Activated CD4-positive, alpha-beta memory T cell treated with anti-CD3 and anti-CD28 coated beads, Interleukin-2, amount 10 ng/mL, durations not matched to agents 7 days and 5 days (primary cell): ENCODE measurements at regions not wholly inside any gene's neighbourhood (a gene's known extent, or its start where the extent isn't known, plus 50 kb on each side); places are given as distances from the start of the nearest gene placed in this dataset.
"Not testable (repeated sequence)": the region's sequence is repeated elsewhere in the genome, so short reads cannot be mapped to it uniquely, and the experiment has no call there.

Experiments
- CTCF ChIA-PET: fragments of 350-600 bp; sonication (Branson Sonifier 250); formaldehyde crosslinking; loops from one replicate; lab custom pipeline; 2021; ENCODE audit warnings: antibody characterized with exemption, inconsistent platforms; lab: Charles Lee
- POLR2A ChIA-PET: fragments of 350-600 bp; sonication (Branson Sonifier 250); formaldehyde crosslinking; loops from one replicate; lab custom pipeline; 2021; ENCODE audit warnings: antibody characterized with exemption; lab: Charles Lee
- DNase-seq: peaks from one replicate; pipeline ENCODE4 v3.0.0-alpha.2; 2020
- H3K27ac Mint-ChIP-seq: one replicate; pipeline ENCODE4 v1.8.0; 2021; ENCODE audit warnings: mild to moderate bottlenecking, mixed read lengths
- H3K27me3 Mint-ChIP-seq: one replicate; pipeline ENCODE4 v1.8.0; 2021; ENCODE audit warnings: mixed read lengths
- H3K36me3 Mint-ChIP-seq: one replicate; pipeline ENCODE4 v1.8.0; 2021; ENCODE audit warnings: low read depth, mixed read lengths
- H3K4me1 Mint-ChIP-seq: one replicate; pipeline ENCODE4 v1.8.0; 2021; ENCODE audit warnings: mixed read lengths
- H3K4me3 Mint-ChIP-seq: one replicate; pipeline ENCODE4 v1.8.0; 2021; ENCODE audit warnings: mild to moderate bottlenecking, mixed read lengths
- H3K9me3 Mint-ChIP-seq: one replicate; pipeline ENCODE4 v1.8.0; 2021; ENCODE audit warnings: mixed read lengths

GRCh38 chr1:20413136-20413775 is 72.8 kb downstream of the CAMK2N1 start:
- POLR2A ChIA-PET: no interaction called here
- Mint-ChIP-seq H3K9me3 (no peaks in the 10 kb centered on the region), H3K27ac (no peak overlapping the region), H3K4me3 (no peak overlapping the region), H3K36me3 (no peaks in the 10 kb centered on the region), H3K4me1 (peaks cover 2% of the 10 kb centered on the region), H3K27me3 (peaks cover 15% of the 10 kb centered on the region)
- DNase-seq: no peak
- CTCF ChIA-PET: no interaction called here

GRCh38 chr1:20411196-20411980 is 74.6 kb downstream of the CAMK2N1 start:
- Mint-ChIP-seq H3K4me3 (no peak overlapping the region), H3K27me3 (peaks cover 24% of the 10 kb centered on the region), H3K36me3 (no peaks in the 10 kb centered on the region), H3K4me1 (peaks cover 2% of the 10 kb centered on the region), H3K9me3 (no peaks in the 10 kb centered on the region), H3K27ac (no peak overlapping the region)
- DNase-seq: no peak
- ChIA-PET POLR2A (no interaction called here), CTCF (no interaction called here)

- Mint-ChIP-seq H3K9me3 (no peaks in the 10 kb centered on the region), H3K36me3 (no peaks in the 10 kb centered on the region), H3K27ac (no peak overlapping the region), H3K4me1 (peaks cover 2% of the 10 kb centered on the region), H3K27me3 (peaks cover 28% of the 10 kb centered on the region), H3K4me3 (no peak overlapping the region)
- CTCF ChIA-PET: no interaction called here
- no peak for DNase-seq
- POLR2A ChIA-PET: no interaction called here
Measured at GRCh38 chr1:20410503-20410902, 75.5 kb downstream of the CAMK2N1 start.

- ChIA-PET POLR2A (no interaction called here), CTCF (no interaction called here)
- Mint-ChIP-seq H3K4me1 (peaks cover 2% of the 10 kb centered on the region), H3K36me3 (no peaks in the 10 kb centered on the region), H3K27ac (no peak overlapping the region), H3K9me3 (no peaks in the 10 kb centered on the region), H3K4me3 (no peak overlapping the region), H3K27me3 (peaks cover 33% of the 10 kb centered on the region)
- no peak for DNase-seq
Measured at GRCh38 chr1:20409971-20410370, 76.0 kb downstream of the CAMK2N1 start.

- Mint-ChIP-seq H3K27ac (no peak overlapping the region), H3K9me3 (no peaks in the 10 kb centered on the region), H3K4me1 (no peaks in the 10 kb centered on the region), H3K36me3 (no peaks in the 10 kb centered on the region), H3K27me3 (peaks cover 41% of the 10 kb centered on the region), H3K4me3 (no peak overlapping the region)
- ChIA-PET CTCF (no interaction called here), POLR2A (no interaction called here)
- no peak for DNase-seq
Measured at GRCh38 chr1:20409012-20409411, 77.0 kb downstream of the CAMK2N1 start.

GRCh38 chr1:20408133-20408650 is 77.8 kb downstream of the CAMK2N1 start:
- H3K4me3 Mint-ChIP-seq, H3K9me3 Mint-ChIP-seq, DNase-seq, POLR2A ChIA-PET, H3K36me3 Mint-ChIP-seq, CTCF ChIA-PET, H3K4me1 Mint-ChIP-seq, H3K27ac Mint-ChIP-seq: not testable (repeated sequence)
- H3K27me3 Mint-ChIP-seq: peaks cover 44% of the 10 kb centered on the region

GRCh38 chr1:20405893-20406604 is 80.0 kb downstream of the CAMK2N1 start:
- no peaks in the 10 kb centered on the region for H3K9me3 Mint-ChIP-seq
- H3K4me3 Mint-ChIP-seq: no peak overlapping the region
- ChIA-PET CTCF (no interaction called here), POLR2A (no interaction called here)
- DNase-seq: no peak
- H3K36me3 Mint-ChIP-seq: no peaks in the 10 kb centered on the region
- no peaks in the 10 kb centered on the region for H3K4me1 Mint-ChIP-seq
- H3K27me3 Mint-ChIP-seq: peaks cover 48% of the 10 kb centered on the region
- no peak overlapping the region for H3K27ac Mint-ChIP-seq

GRCh38 chr1:20405051-20405754 is 80.8 kb downstream of the CAMK2N1 start:
- H3K36me3 Mint-ChIP-seq: no peaks in the 10 kb centered on the region
- DNase-seq: no peak
- no peaks in the 10 kb centered on the region for H3K9me3 Mint-ChIP-seq
- no peak overlapping the region for H3K27ac Mint-ChIP-seq
- ChIA-PET CTCF (interaction anchor here (1.1 to 1.6 kb wide), 2 partner anchors 11 to 88 kb away, joined by 3 read pairs; no protein-coding TSS in a partner anchor), POLR2A (no interaction called here)
- no peaks in the 10 kb centered on the region for H3K4me1 Mint-ChIP-seq
- no peak overlapping the region for H3K4me3 Mint-ChIP-seq
- H3K27me3 Mint-ChIP-seq: peaks cover 50% of the 10 kb centered on the region
